ENCODE measurements at regions not wholly inside any gene's neighbourhood (a gene's known extent, or its start where the extent isn't known, plus 50 kb on each side); places are given as distances from the start of the nearest gene placed in this dataset.

GRCh38 chr1:65042467-65042866 lies 76.1 kb upstream of the JAK1 start:
- Mint-ChIP-seq H3K9me3 (ENCODE audit: low read depth) (no peaks in the 10 kb centered on the region), H3K4me3 (ENCODE audit: unreplicated experiment) (no peak overlapping the region), H3K27me3 (ENCODE audit: low read depth) (no peaks in the 10 kb centered on the region), H3K27ac (ENCODE audit: unreplicated experiment) (no peak overlapping the region), H3K36me3 (ENCODE audit: low read depth) (no peaks in the 10 kb centered on the region), H3K4me1 (ENCODE audit: low read depth) (no peaks in the 10 kb centered on the region)
- no peak for DNase-seq (ENCODE audit: low spot score)
- TF ChIP-seq CTCF (IDR thresholded peaks at IDR 0.05) = no peak

GRCh38 chr1:65044411-65044810 lies 78.1 kb upstream of the JAK1 start:
- Mint-ChIP-seq H3K4me1 (ENCODE audit: low read depth) (no peaks in the 10 kb centered on the region), H3K36me3 (ENCODE audit: low read depth) (no peaks in the 10 kb centered on the region), H3K9me3 (ENCODE audit: low read depth) (no peaks in the 10 kb centered on the region), H3K27ac (ENCODE audit: unreplicated experiment) (no peak overlapping the region), H3K4me3 (ENCODE audit: unreplicated experiment) (no peak overlapping the region), H3K27me3 (ENCODE audit: low read depth) (peaks cover 2% of the 10 kb centered on the region)
- DNase-seq (ENCODE audit: low spot score) = no peak
- no peak for TF ChIP-seq CTCF (IDR thresholded peaks at IDR 0.05)

GRCh38 chr1:65045022-65045817 lies 78.9 kb upstream of the JAK1 start:
- TF ChIP-seq CTCF (IDR thresholded peaks at IDR 0.05) = no peak
- Mint-ChIP-seq H3K36me3 (ENCODE audit: low read depth) (no peaks in the 10 kb centered on the region), H3K4me1 (ENCODE audit: low read depth) (no peaks in the 10 kb centered on the region), H3K4me3 (ENCODE audit: unreplicated experiment) (no peak overlapping the region), H3K27me3 (ENCODE audit: low read depth) (peaks cover 2% of the 10 kb centered on the region), H3K27ac (ENCODE audit: unreplicated experiment) (no peak overlapping the region), H3K9me3 (ENCODE audit: low read depth) (no peaks in the 10 kb centered on the region)
- DNase-seq (ENCODE audit: low spot score) = no peak

- no peak for TF ChIP-seq CTCF (IDR thresholded peaks at IDR 0.05)
- no peaks in the 10 kb centered on the region for H3K36me3 Mint-ChIP-seq (ENCODE audit: low read depth)
- H3K27ac Mint-ChIP-seq (ENCODE audit: unreplicated experiment) = no peak overlapping the region
- no peak overlapping the region for H3K4me3 Mint-ChIP-seq (ENCODE audit: unreplicated experiment)
- H3K27me3 Mint-ChIP-seq (ENCODE audit: low read depth) = peaks cover 2% of the 10 kb centered on the region
- no peaks in the 10 kb centered on the region for H3K9me3 Mint-ChIP-seq (ENCODE audit: low read depth)
- H3K4me1 Mint-ChIP-seq (ENCODE audit: low read depth) = no peaks in the 10 kb centered on the region
- DNase-seq (ENCODE audit: low spot score) = no peak
These were observed 82.0 kb upstream of the JAK1 start for GRCh38 chr1:65048335-65048734.

- no peak overlapping the region for H3K27ac Mint-ChIP-seq (ENCODE audit: unreplicated experiment)
- H3K4me3 Mint-ChIP-seq (ENCODE audit: unreplicated experiment) = no peak overlapping the region
These were observed 83.8 kb upstream of the JAK1 start for GRCh38 chr1:65049941-65050713.

More at GRCh38 chr1:65049941-65050713, 83.8 kb upstream of the JAK1 start:
- TF ChIP-seq CTCF (IDR thresholded peaks at IDR 0.05) = no peak
- no peaks in the 10 kb centered on the region for H3K9me3 Mint-ChIP-seq (ENCODE audit: low read depth)
- DNase-seq (ENCODE audit: low spot score) = no peak
- no peaks in the 10 kb centered on the region for H3K4me1 Mint-ChIP-seq (ENCODE audit: low read depth)
- H3K27me3 Mint-ChIP-seq (ENCODE audit: low read depth) = peaks cover 2% of the 10 kb centered on the region
- peaks cover 6% of the 10 kb centered on the region for H3K36me3 Mint-ChIP-seq (ENCODE audit: low read depth)
